A673 (cell line): ENCODE measurements at regions not wholly inside any gene's neighbourhood (a gene's known extent, or its start where the extent isn't known, plus 50 kb on each side); places are given as distances from the start of the nearest gene placed in this dataset.

ENCODE experiments used
- BruUV-seq: library from RNA; stranded (reverse); fragments of 400-500 nt; replicated peaks from 2 replicates; lab custom pipeline; 2021; lab: Mats Ljungman, UMichigan
- CTCF ChIA-PET: fragments of 300-600 bp; sonication (Branson Sonifier 250); formaldehyde crosslinking; loops from one replicate; lab custom pipeline; 2022; ENCODE audit warnings: antibody characterized with exemption; lab: Charles Lee
- POLR2A ChIA-PET: fragments of 300-600 bp; sonication (Branson Sonifier 250); formaldehyde crosslinking; loops from one replicate; lab custom pipeline; 2022; ENCODE audit warnings: antibody characterized with exemption; ENCODE audit not compliant: low non-redundant PET; lab: Charles Lee
- DNase-seq: peaks from one replicate; pipeline ENCODE4 v3.0.0-alpha.2; 2015; ENCODE audit warnings: low spot score
- H3K27ac ChIP-seq: fragments of 200-600 bp; sonication (generic); 2 replicates; pipeline ENCODE4 v1.5.1; 2016; ENCODE audit warnings: mixed run types, low read depth, mild to moderate bottlenecking, mixed read lengths, antibody characterized with exemption, low read length; ENCODE audit not compliant: poor library complexity, severe bottlenecking
- H3K27me3 ChIP-seq: fragments of 200-600 bp; sonication (generic); replicated peaks from 2 replicates; pipeline ENCODE4 v1.6.1; 2017; ENCODE audit warnings: mixed run types, low read depth, mild to moderate bottlenecking, mixed read lengths, antibody characterized with exemption, low read length; ENCODE audit not compliant: insufficient read depth, poor library complexity
- H3K36me3 ChIP-seq: fragments of 200-600 bp; sonication (generic); 2 replicates; pipeline ENCODE4 v1.6.1; 2016; ENCODE audit warnings: mixed run types, mild to moderate bottlenecking, mixed read lengths, antibody characterized with exemption, low read length; ENCODE audit not compliant: insufficient read depth, poor library complexity, severe bottlenecking
- H3K4me1 ChIP-seq: fragments of 200-600 bp; sonication (generic); 2 replicates; pipeline ENCODE4 v1.6.1; 2017; ENCODE audit warnings: mixed run types, mild to moderate bottlenecking, mixed read lengths, antibody characterized with exemption, low read length; ENCODE audit not compliant: insufficient read depth, poor library complexity, severe bottlenecking
- H3K4me3 ChIP-seq: fragments of 200-600 bp; sonication (generic); 2 replicates; pipeline ENCODE4 v1.5.1; 2016; ENCODE audit warnings: low read depth, mixed run types, mild to moderate bottlenecking, mixed read lengths, low read length; ENCODE audit not compliant: poor library complexity, severe bottlenecking
- H3K9me3 ChIP-seq: fragments of 200-600 bp; sonication (generic); 2 replicates; pipeline ENCODE4 v1.6.1; 2016; ENCODE audit warnings: mixed run types, low read depth, mild to moderate bottlenecking, mixed read lengths, antibody characterized with exemption, low read length; ENCODE audit not compliant: poor library complexity, severe bottlenecking
- EZH2 ChIP-seq: fragments of 200-600 bp; sonication (generic); IDR thresholded peaks from 2 replicates; pipeline ENCODE4 v1.6.1; 2017; ENCODE audit warnings: borderline replicate concordance, low read depth, mild to moderate bottlenecking, mixed read lengths, antibody characterized with exemption, low read length; ENCODE audit not compliant: poor library complexity, severe bottlenecking
- intact Hi-C: fragments of 100-400 bp; cut with micrococcal nuclease; formaldehyde crosslinking; loops from one replicate; pipeline ENCODE4 v1.10.0; 2022; ENCODE audit not compliant: unreplicated experiment
- TF ChIP-seq, protein P1 (sequence below): fragments of 300-800, 200-600 bp; sonication (generic); conservative IDR thresholded peaks from 2 replicates; pipeline ENCODE4 v1.5.1; 2017; ENCODE audit warnings: low read depth, mild to moderate bottlenecking, antibody characterized with exemption, low read length, moderate library complexity, mixed read lengths

DNA sequence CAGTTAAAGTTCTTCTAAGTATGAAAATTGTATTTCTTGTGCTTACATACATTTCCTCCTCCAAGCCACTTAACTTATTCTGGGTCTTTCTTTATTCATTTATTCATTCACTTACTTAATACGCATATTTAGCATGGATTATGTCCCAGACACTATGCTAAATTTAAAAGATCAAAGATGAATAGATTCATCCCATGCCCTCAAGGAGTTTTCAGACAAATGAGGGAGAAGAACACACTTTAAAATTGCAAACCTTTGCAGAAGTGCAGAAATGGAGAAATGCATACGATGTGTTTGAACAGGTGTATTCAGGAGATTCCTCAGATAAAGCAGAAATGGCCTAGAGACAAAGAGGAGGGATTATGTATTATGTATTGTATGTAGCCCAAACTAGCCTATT lies 298.7 kb upstream of the SOX11 start:
- no peaks in the 10 kb centered on the region for H3K27me3 ChIP-seq
- BruUV-seq: no TSS peak
- TF ChIP-seq, protein P1, sequence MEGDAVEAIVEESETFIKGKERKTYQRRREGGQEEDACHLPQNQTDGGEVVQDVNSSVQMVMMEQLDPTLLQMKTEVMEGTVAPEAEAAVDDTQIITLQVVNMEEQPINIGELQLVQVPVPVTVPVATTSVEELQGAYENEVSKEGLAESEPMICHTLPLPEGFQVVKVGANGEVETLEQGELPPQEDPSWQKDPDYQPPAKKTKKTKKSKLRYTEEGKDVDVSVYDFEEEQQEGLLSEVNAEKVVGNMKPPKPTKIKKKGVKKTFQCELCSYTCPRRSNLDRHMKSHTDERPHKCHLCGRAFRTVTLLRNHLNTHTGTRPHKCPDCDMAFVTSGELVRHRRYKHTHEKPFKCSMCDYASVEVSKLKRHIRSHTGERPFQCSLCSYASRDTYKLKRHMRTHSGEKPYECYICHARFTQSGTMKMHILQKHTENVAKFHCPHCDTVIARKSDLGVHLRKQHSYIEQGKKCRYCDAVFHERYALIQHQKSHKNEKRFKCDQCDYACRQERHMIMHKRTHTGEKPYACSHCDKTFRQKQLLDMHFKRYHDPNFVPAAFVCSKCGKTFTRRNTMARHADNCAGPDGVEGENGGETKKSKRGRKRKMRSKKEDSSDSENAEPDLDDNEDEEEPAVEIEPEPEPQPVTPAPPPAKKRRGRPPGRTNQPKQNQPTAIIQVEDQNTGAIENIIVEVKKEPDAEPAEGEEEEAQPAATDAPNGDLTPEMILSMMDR: no peak
- TF ChIP-seq EZH2: no peak

DNA sequence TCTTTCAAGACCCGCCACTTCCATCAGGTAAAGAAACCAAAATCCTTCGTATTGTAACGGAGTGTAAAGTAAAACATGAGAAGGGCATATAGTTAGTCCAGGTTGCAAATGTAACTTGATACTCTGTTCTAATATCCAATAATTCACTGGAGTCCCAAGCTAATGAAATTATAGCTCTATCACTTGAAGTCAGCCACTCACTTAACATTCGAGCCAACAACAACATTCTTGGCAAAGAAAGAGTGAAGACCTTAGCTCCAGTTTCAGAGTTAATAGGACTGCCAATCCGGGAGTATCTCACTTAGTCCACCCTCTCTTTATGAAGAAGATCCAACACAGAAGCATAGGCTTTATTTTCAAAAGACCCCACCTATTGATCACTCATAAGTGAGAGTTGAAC lies 298.0 kb upstream of the SOX11 start:
- intact Hi-C loops: no loop called here
- Histone ChIP-seq H3K4me1 (no peaks in the 10 kb centered on the region), H3K4me3 (no peak overlapping the region), H3K27ac (no peak overlapping the region), H3K27me3 (no peaks in the 10 kb centered on the region), H3K9me3 (no peaks in the 10 kb centered on the region), H3K36me3 (no peaks in the 10 kb centered on the region)
- ChIA-PET POLR2A (interaction anchor here (0.7 kb wide), 1 partner anchor 297 kb away, joined by 4 read pairs; no protein-coding TSS in a partner anchor), CTCF (no interaction called here)
- no TSS peak for BruUV-seq
- no peak for TF ChIP-seq EZH2
- TF ChIP-seq, protein P1: no peak
- DNase-seq: no peak

More for the DNA sequence above, 298.7 kb upstream of the SOX11 start:
- Histone ChIP-seq H3K36me3 (no peaks in the 10 kb centered on the region), H3K9me3 (no peaks in the 10 kb centered on the region), H3K27ac (no peak overlapping the region), H3K4me3 (no peak overlapping the region), H3K4me1 (no peaks in the 10 kb centered on the region)
- no peak for DNase-seq
- ChIA-PET POLR2A (no interaction called here), CTCF (no interaction called here)
- intact Hi-C loops: no loop called here

DNA sequence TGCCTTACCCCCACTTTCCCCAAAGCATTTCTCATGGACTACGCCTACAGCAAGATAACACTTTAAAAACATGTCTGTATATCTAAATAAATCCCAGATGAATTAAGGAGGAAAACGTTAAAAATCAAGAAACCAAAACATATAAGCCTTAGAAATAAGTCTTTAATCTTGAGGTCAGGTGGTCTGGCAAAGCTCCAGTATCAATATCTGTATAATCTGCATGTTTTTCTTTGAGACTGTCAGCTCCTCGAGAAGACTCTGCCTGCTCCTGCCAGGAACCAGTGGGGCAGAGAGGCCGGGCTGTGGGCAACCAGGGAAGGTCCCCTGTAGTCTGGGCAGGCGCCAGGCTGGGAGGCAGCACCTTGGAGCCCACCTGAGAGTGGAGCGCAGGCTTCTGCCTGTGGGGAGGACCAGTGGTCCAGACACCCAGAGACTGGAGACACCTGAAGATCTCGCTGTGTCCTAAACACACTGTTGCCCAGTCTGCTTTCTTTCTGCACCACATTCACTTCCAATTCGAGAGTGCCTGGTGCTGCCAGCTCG lies 291.0 kb upstream of the SOX11 start:
- BruUV-seq: no TSS peak
- TF ChIP-seq EZH2: no peak
- TF ChIP-seq, protein P1: no peak
- Histone ChIP-seq H3K9me3 (no peaks in the 10 kb centered on the region), H3K4me3 (no peak overlapping the region), H3K27ac (no peak overlapping the region), H3K4me1 (no peaks in the 10 kb centered on the region), H3K27me3 (no peaks in the 10 kb centered on the region), H3K36me3 (no peaks in the 10 kb centered on the region)
- POLR2A ChIA-PET: no interaction called here
- no peak for DNase-seq
- CTCF ChIA-PET: no interaction called here
- intact Hi-C loops: no loop called here
